T-cell (primary cell): ENCODE measurements at regions not wholly inside any gene's neighbourhood (a gene's known extent, or its start where the extent isn't known, plus 50 kb on each side); places are given as distances from the start of the nearest gene placed in this dataset.

Experiments used
- ATAC-seq, 4 experiments: fragments of 200-7000 bp in 3 of 4; fragments of 150-1000 bp in 1 of 4; cut with Tn5 transposase; replicated peaks in 1 of 4; 1 replicate in 3 of 4; 2 replicates in 1 of 4; pipeline ENCODE4 v1.10.0; 2021; ENCODE audit warnings: moderate library complexity in 3 of 4, mild to moderate bottlenecking in 2 of 4, moderate number of reproducible peaks in 1 of 4
- CTCF ChIA-PET, 2 donors: fragments of 300-600 bp; sonication (Branson Sonifier 250); formaldehyde crosslinking; loops; one replicate each; lab custom pipeline; 2022; ENCODE audit warnings: antibody characterized with exemption in 2 of 2; lab: Charles Lee
- POLR2A ChIA-PET, 2 donors: fragments of 300-600 bp; sonication (Branson Sonifier 250); formaldehyde crosslinking; loops; one replicate each; lab custom pipeline; 2022; ENCODE audit warnings: antibody characterized with exemption in 2 of 2; lab: Charles Lee
- DNase-seq, 35 experiments: peaks; one replicate each; pipeline versions ENCODE4 v3.0.0 to v3.0.0-alpha.2; 2013 to 2023
- H3K27ac ChIP-seq: one replicate; pipeline ENCODE4 v1.5.1; 2013; ENCODE audit warnings: low read length
- H3K27me3 ChIP-seq, 2 experiments: replicated peaks in 1 of 2; 1 replicate in 1 of 2; 2 replicates in 1 of 2; pipeline versions ENCODE4 v1.6.1 to v1.7.0; 2013; ENCODE audit warnings: low read length in 1 of 2, mixed read lengths in 1 of 2; ENCODE audit not compliant: control insufficient read depth in 2 of 2, insufficient read depth in 2 of 2; ENCODE audit errors: extremely low read depth in 1 of 2
- H3K36me3 ChIP-seq, 2 donors: 1 replicate in 1 of 2; 2 replicates in 1 of 2; pipeline versions ENCODE4 v1.6.1 to v1.7.0; 2013; ENCODE audit warnings: low read length in 1 of 2; ENCODE audit not compliant: control insufficient read depth in 2 of 2, insufficient read depth in 1 of 2; ENCODE audit errors: extremely low read depth in 1 of 2
- H3K4me1 ChIP-seq, 2 experiments: 1 replicate in 1 of 2; 2 replicates in 1 of 2; pipeline versions ENCODE4 v1.6.1 to v1.7.0; 2013; ENCODE audit warnings: low read length in 2 of 2, mixed read lengths in 1 of 2; ENCODE audit not compliant: insufficient read depth in 2 of 2, control insufficient read depth in 1 of 2; ENCODE audit errors: extremely low read depth in 1 of 2
- H3K4me3 ChIP-seq, 2 donors: 1 replicate in 1 of 2; 2 replicates in 1 of 2; pipeline versions ENCODE4 v1.5.1 to v1.7.0; 2013; ENCODE audit warnings: mild to moderate bottlenecking in 2 of 2, low read length in 1 of 2, moderate library complexity in 1 of 2; ENCODE audit not compliant: control insufficient read depth in 1 of 2; ENCODE audit errors: extremely low read depth in 1 of 2
- H3K9me3 ChIP-seq: 2 replicates; pipeline ENCODE4 v1.7.0; 2013
- H3K27ac Mint-ChIP-seq, 2 donors: one replicate each; pipeline ENCODE4 v1.8.0; 2020 to 2021; ENCODE audit warnings: mild to moderate bottlenecking in 2 of 2, mixed read lengths in 2 of 2
- H3K27me3 Mint-ChIP-seq, 2 donors: one replicate each; pipeline ENCODE4 v1.8.0; 2021 to 2022; ENCODE audit warnings: mixed read lengths in 2 of 2
- H3K36me3 Mint-ChIP-seq: one replicate; pipeline ENCODE4 v1.8.0; 2021; ENCODE audit warnings: mixed read lengths
- H3K4me1 Mint-ChIP-seq, 3 donors: one replicate each; pipeline ENCODE4 v1.8.0; 2020 to 2022; ENCODE audit warnings: mixed read lengths in 3 of 3, mild to moderate bottlenecking in 1 of 3
- H3K4me3 Mint-ChIP-seq, 3 donors: one replicate each; pipeline ENCODE4 v1.8.0; 2020 to 2022; ENCODE audit warnings: mild to moderate bottlenecking in 3 of 3, mixed read lengths in 3 of 3, moderate library complexity in 3 of 3
- H3K9me3 Mint-ChIP-seq, 3 donors: one replicate each; pipeline ENCODE4 v1.8.0; 2020 to 2022; ENCODE audit warnings: mixed read lengths in 3 of 3
- WGBS: methylation state at CpG from one replicate; pipeline ENCODE4 v1.1.5; 2013; ENCODE audit warnings: missing lambda C conversion rate; ENCODE audit not compliant: insufficient coverage; 5-methylcytosine and 5-hydroxymethylcytosine counted together

DNA sequence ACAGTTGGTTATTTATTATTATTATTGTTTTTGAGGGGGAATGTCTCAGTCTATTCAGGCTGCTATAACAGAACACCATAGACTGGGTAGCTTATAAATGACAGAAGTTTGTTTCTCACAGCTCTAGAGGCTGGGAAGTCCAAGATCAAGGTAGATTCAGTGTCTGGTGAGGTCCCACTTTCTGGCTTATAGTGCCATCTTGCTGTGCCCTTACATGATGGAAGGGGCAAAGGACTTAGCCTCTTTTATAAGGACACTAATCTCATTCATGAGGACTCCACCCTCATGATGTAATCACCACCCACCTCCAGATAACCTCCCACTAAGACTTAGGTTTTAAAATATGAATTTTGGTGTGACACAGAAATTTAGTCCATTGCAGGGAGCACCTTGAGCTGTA is 224.6 kb downstream of the HAPSTR1 start:
- Mint-ChIP-seq H3K36me3 (no peaks in the 10 kb centered on the region), H3K27me3 (peaks cover 4 to 7% of the 10 kb centered on the region in 2 donors), H3K27ac (no peak overlapping the region), H3K4me3 (no peak overlapping the region), H3K9me3 (peaks cover 11 to 30% (median 24%) of the 10 kb centered on the region in 3 donors), H3K4me1 (no peaks in the 10 kb centered on the region)
- Histone ChIP-seq H3K27ac (no peak overlapping the region), H3K27me3 (no peaks in the 10 kb centered on the region), H3K4me1 (no peaks in the 10 kb centered on the region), H3K4me3 (no peak overlapping the region), H3K9me3 (no peaks in the 10 kb centered on the region), H3K36me3 (no peaks in the 10 kb centered on the region)
- DNase-seq (no peak), ATAC-seq (no peak)
- ChIA-PET CTCF (no interaction called here), POLR2A (no interaction called here)

DNA sequence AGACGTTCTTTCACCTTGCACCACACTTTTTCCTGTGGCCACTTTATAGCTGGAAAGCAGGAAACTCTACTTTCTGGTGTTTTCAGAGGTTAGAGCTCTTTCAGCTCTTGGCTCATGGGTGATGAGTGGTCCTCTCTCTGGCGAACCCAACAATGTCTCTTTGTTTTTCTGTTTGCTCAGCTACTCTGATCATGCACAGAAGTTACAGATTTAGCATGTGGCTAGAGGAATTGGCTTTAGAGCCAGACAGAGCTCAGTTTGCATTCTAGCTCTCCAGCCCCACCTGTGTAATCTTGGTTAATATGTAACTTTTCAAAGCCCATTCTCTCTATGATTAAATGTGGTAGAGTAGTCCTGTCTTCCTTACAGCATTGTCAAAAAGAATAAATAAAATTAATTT is 225.2 kb downstream of the HAPSTR1 start:
- CTCF ChIA-PET: no interaction called here
- Mint-ChIP-seq H3K4me1 (no peaks in the 10 kb centered on the region), H3K4me3 (no peak overlapping the region), H3K27ac (no peak overlapping the region), H3K36me3 (no peaks in the 10 kb centered on the region), H3K9me3 (peaks cover 11 to 30% (median 24%) of the 10 kb centered on the region in 3 donors), H3K27me3 (peaks cover 4 to 7% of the 10 kb centered on the region in 2 donors)
- no peaks in the 10 kb centered on the region for H3K27me3 ChIP-seq
- H3K4me3 ChIP-seq: no peak overlapping the region
- H3K9me3 ChIP-seq: no peaks in the 10 kb centered on the region
- no peaks in the 10 kb centered on the region for H3K36me3 ChIP-seq
- no peaks in the 10 kb centered on the region for H3K4me1 ChIP-seq
- POLR2A ChIA-PET: no interaction called here
- WGBS: no CpG with 5 or more reads among the region's 2 CpGs
- no peak overlapping the region for H3K27ac ChIP-seq
- no peak for DNase-seq
- ATAC-seq: no peak

- H3K4me1 ChIP-seq: no peaks in the 10 kb centered on the region
- H3K36me3 ChIP-seq: no peaks in the 10 kb centered on the region
- Mint-ChIP-seq H3K27me3 (peaks cover 6 to 7% of the 10 kb centered on the region in 2 donors), H3K9me3 (peaks cover 11 to 26% (median 19%) of the 10 kb centered on the region in 3 donors), H3K27ac (no peak overlapping the region), H3K4me1 (no peaks in the 10 kb centered on the region), H3K36me3 (no peaks in the 10 kb centered on the region), H3K4me3 (no peak overlapping the region)
- H3K4me3 ChIP-seq: no peak overlapping the region
- POLR2A ChIA-PET: no interaction called here
- CTCF ChIA-PET: no interaction called here
- no peaks in the 10 kb centered on the region for H3K27me3 ChIP-seq
- H3K27ac ChIP-seq: no peak overlapping the region
- no peak for ATAC-seq
- DNase-seq: no peak
- no peaks in the 10 kb centered on the region for H3K9me3 ChIP-seq
- no CpG with 5 or more reads among the region's 2 CpGs for WGBS
Observed at GRCh38 chr16:9318764-9319163, 227.3 kb downstream of the HAPSTR1 start.

DNA sequence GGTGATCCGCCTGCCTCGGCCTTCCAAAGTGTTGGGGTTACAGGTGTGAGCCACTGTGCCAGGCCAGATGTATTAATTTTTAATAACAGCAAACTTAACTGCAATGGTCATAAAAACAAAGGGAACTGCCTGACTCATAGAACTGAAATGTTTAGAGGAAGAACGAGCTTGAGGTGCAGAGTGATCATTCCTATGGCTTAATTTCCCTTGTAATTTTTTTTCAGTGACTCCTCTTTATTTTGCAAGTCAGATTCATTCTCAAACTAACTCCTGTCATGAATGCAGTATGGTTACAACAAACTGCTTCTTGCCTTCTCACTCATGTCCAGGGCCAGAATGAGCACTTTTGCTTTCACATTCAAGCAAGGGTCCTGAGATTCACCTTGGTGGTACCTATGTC is 231.3 kb downstream of the HAPSTR1 start:
- no peaks in the 10 kb centered on the region for H3K4me1 ChIP-seq
- Mint-ChIP-seq H3K27me3 (peaks cover 6 to 10% of the 10 kb centered on the region in 2 donors), H3K4me1 (no peaks in the 10 kb centered on the region), H3K36me3 (no peaks in the 10 kb centered on the region), H3K27ac (no peak overlapping the region), H3K4me3 (no peak overlapping the region), H3K9me3 (peaks cover 11 to 15% (median 11%) of the 10 kb centered on the region in 3 donors)
- DNase-seq: no peak
- H3K9me3 ChIP-seq: no peaks in the 10 kb centered on the region
- WGBS: no CpG with 5 or more reads among the region's 3 CpGs
- H3K4me3 ChIP-seq: no peak overlapping the region
- H3K27me3 ChIP-seq: no peaks in the 10 kb centered on the region
- ATAC-seq: no peak
- CTCF ChIA-PET: no interaction called here
- H3K27ac ChIP-seq: no peak overlapping the region
- no peaks in the 10 kb centered on the region for H3K36me3 ChIP-seq
- POLR2A ChIA-PET: no interaction called here

- CTCF ChIA-PET: no interaction called here
- H3K4me3 Mint-ChIP-seq: no peak overlapping the region
- ATAC-seq: no peak
Observed at GRCh38 chr16:9323170-9323569, 231.7 kb downstream of the HAPSTR1 start.

GRCh38 chr16:9327253-9327652 is 235.8 kb downstream of the HAPSTR1 start:
- Histone ChIP-seq H3K9me3 (no peaks in the 10 kb centered on the region), H3K36me3 (no peaks in the 10 kb centered on the region), H3K4me1 (no peaks in the 10 kb centered on the region), H3K27me3 (no peaks in the 10 kb centered on the region), H3K4me3 (no peak overlapping the region), H3K27ac (no peak overlapping the region)
- WGBS: 100% methylated on average over 2 of the region's 5 CpGs
- DNase-seq: no peak
- no peak overlapping the region for H3K27ac Mint-ChIP-seq
- POLR2A ChIA-PET: no interaction called here
- no peak for ATAC-seq
- no peak overlapping the region for H3K4me3 Mint-ChIP-seq
- H3K27me3 Mint-ChIP-seq: peaks cover 6 to 8% of the 10 kb centered on the region in 2 donors
- CTCF ChIA-PET: no interaction called here
- peaks cover 0 to 6% (median 3%) of the 10 kb centered on the region in 3 donors for H3K9me3 Mint-ChIP-seq
- no peaks in the 10 kb centered on the region for H3K36me3 Mint-ChIP-seq
- no peaks in the 10 kb centered on the region for H3K4me1 Mint-ChIP-seq

More at GRCh38 chr16:9323170-9323569, 231.7 kb downstream of the HAPSTR1 start:
- Histone ChIP-seq H3K4me3 (no peak overlapping the region), H3K4me1 (no peaks in the 10 kb centered on the region), H3K9me3 (no peaks in the 10 kb centered on the region), H3K27me3 (no peaks in the 10 kb centered on the region), H3K36me3 (no peaks in the 10 kb centered on the region), H3K27ac (no peak overlapping the region)
- no peaks in the 10 kb centered on the region for H3K36me3 Mint-ChIP-seq
- no peaks in the 10 kb centered on the region for H3K4me1 Mint-ChIP-seq
- WGBS: no CpG with 5 or more reads among the region's 4 CpGs
- peaks cover 10 to 15% (median 15%) of the 10 kb centered on the region in 3 donors for H3K9me3 Mint-ChIP-seq
- H3K27me3 Mint-ChIP-seq: peaks cover 6 to 10% of the 10 kb centered on the region in 2 donors
- no peak for DNase-seq
- no peak overlapping the region for H3K27ac Mint-ChIP-seq
- POLR2A ChIA-PET: no interaction called here

GRCh38 chr16:9328411-9328810 is 237.0 kb downstream of the HAPSTR1 start:
- H3K4me1 Mint-ChIP-seq: no peaks in the 10 kb centered on the region
- H3K27me3 ChIP-seq: no peaks in the 10 kb centered on the region
- no peak overlapping the region for H3K4me3 Mint-ChIP-seq
- ChIA-PET CTCF (no interaction called here), POLR2A (no interaction called here)
- no peak for ATAC-seq
- no peaks in the 10 kb centered on the region for H3K36me3 ChIP-seq
- no peaks in the 10 kb centered on the region for H3K36me3 Mint-ChIP-seq
- no peaks in the 10 kb centered on the region for H3K9me3 ChIP-seq
- 80% methylated on average over 4 of the region's 4 CpGs for WGBS
- DNase-seq: no peak
- H3K4me3 ChIP-seq: no peak overlapping the region
- no peak overlapping the region for H3K27ac Mint-ChIP-seq
- H3K4me1 ChIP-seq: no peaks in the 10 kb centered on the region
- peaks cover 0 to 6% (median 3%) of the 10 kb centered on the region in 3 donors for H3K9me3 Mint-ChIP-seq
- H3K27ac ChIP-seq: no peak overlapping the region
- H3K27me3 Mint-ChIP-seq: peaks cover 4 to 11% of the 10 kb centered on the region in 2 donors
